Endothelial cell (in vitro differentiated cells): ENCODE measurements at regions not wholly inside any gene's neighbourhood (a gene's known extent, or its start where the extent isn't known, plus 50 kb on each side); places are given as distances from the start of the nearest gene placed in this dataset.

Source experiments
- DNase-seq: peaks from one replicate; pipeline ENCODE4 v3.0.0; 2021; ENCODE audit warnings: low spot score
- H3K27ac Mint-ChIP-seq: one replicate; pipeline ENCODE4 v1.8.0; 2021; ENCODE audit warnings: mixed read lengths, inconsistent platforms; ENCODE audit not compliant: unreplicated experiment
- H3K27me3 Mint-ChIP-seq: one replicate; pipeline ENCODE4 v1.8.0; 2021; ENCODE audit warnings: mild to moderate bottlenecking, moderate library complexity, mixed read lengths, inconsistent platforms; ENCODE audit not compliant: unreplicated experiment
- H3K36me3 Mint-ChIP-seq: one replicate; pipeline ENCODE4 v1.8.0; 2021; ENCODE audit warnings: mild to moderate bottlenecking, low read depth, mixed read lengths, inconsistent platforms; ENCODE audit not compliant: unreplicated experiment
- H3K4me1 Mint-ChIP-seq: one replicate; pipeline ENCODE4 v1.8.0; 2021; ENCODE audit warnings: mild to moderate bottlenecking, mixed read lengths, inconsistent platforms; ENCODE audit not compliant: unreplicated experiment
- H3K4me3 Mint-ChIP-seq: one replicate; pipeline ENCODE4 v1.8.0; 2021; ENCODE audit warnings: mild to moderate bottlenecking, mixed read lengths, inconsistent platforms; ENCODE audit not compliant: unreplicated experiment
- H3K9me3 Mint-ChIP-seq: one replicate; pipeline ENCODE4 v1.8.0; 2021; ENCODE audit warnings: mixed read lengths, inconsistent platforms; ENCODE audit not compliant: unreplicated experiment
- TF ChIP-seq, protein P1 (sequence below): fragments of 200-600 bp; sonication (generic); IDR thresholded peaks from one replicate; pipeline ENCODE4 v1.5.0; 2021; ENCODE audit warnings: antibody characterized with exemption; ENCODE audit not compliant: unreplicated experiment

DNA sequence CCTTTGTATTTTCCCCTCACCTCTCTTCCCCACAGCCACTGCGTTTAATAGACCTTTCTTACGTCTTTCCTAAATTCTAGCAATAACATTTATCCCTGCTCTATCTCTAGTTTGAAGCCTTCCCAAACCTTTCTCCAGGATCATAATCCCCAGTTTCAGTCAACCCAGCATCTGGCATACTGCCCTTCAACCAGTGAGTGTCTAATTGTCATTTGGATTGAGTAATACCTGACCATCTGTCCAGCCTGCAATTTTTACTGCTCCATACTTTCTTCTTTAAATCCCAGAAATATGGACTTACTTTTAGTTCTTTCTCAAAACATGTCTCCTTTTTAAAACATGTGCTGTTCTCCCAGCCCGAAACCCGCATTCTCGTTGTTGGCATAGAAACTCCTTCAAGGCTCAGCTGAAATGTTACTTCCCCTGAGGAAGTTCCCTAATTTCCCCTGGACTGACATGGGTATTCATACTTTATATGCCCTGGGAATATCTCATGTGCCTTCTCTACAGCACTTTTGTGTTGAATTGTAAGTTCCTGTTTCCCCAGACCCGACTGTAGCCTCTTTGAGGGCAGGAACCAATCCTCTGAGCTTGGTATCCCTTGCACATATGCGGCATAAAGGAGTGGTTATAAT is 65.1 kb upstream of the ETV6 start:
- Mint-ChIP-seq H3K27me3 (peaks cover 1% of the 10 kb centered on the region), H3K36me3 (no peaks in the 10 kb centered on the region), H3K4me3 (no peak overlapping the region), H3K9me3 (no peaks in the 10 kb centered on the region), H3K4me1 (peaks cover 26% of the 10 kb centered on the region), H3K27ac (no peak overlapping the region)
- DNase-seq: no peak
- TF ChIP-seq, protein P1, sequence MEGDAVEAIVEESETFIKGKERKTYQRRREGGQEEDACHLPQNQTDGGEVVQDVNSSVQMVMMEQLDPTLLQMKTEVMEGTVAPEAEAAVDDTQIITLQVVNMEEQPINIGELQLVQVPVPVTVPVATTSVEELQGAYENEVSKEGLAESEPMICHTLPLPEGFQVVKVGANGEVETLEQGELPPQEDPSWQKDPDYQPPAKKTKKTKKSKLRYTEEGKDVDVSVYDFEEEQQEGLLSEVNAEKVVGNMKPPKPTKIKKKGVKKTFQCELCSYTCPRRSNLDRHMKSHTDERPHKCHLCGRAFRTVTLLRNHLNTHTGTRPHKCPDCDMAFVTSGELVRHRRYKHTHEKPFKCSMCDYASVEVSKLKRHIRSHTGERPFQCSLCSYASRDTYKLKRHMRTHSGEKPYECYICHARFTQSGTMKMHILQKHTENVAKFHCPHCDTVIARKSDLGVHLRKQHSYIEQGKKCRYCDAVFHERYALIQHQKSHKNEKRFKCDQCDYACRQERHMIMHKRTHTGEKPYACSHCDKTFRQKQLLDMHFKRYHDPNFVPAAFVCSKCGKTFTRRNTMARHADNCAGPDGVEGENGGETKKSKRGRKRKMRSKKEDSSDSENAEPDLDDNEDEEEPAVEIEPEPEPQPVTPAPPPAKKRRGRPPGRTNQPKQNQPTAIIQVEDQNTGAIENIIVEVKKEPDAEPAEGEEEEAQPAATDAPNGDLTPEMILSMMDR: no peak

DNA sequence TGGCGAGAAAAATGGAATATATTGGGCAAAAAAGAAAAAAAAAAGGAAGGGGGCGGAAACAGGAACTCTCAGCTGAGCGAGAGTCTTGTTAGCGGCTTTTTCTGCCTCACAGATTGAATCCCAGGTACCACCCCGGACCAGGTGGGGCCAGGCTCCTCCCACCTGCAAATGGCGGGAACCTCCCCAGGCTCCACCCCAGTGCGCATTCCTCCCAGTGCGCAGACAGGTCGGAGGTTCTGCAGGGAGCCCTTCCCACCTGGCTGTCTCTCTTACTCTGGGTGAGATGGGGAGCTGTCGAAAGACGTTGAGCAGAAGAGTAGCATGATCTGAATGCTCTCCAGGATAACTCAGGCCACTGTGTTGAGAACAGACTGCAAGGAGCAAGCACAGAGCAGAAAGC is 57.0 kb upstream of the ETV6 start:
- H3K27ac Mint-ChIP-seq: no peak overlapping the region
- TF ChIP-seq, protein P1: no peak

DNA sequence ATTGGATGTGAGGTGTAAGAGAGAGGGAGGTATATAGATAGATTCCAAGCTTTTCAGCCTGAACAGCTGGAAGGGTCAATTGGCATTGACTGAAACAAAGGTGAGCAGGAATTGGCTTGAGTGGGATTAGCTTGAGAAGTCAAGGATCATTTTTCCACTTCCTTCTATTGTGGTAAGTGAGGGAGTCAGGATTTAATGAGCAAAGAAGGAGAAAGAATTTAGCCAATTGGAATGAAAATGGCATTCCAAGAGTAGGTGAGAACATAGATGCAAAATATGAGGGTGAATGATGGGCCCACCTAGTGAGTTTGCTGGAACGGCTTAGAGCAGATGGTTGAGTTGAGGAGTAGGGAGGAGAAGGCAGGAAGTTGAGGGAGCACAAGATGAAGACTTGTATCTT is 56.5 kb upstream of the ETV6 start:
- TF ChIP-seq, protein P1: no peak
- no peak for DNase-seq
- H3K27ac Mint-ChIP-seq: no peak overlapping the region
- H3K36me3 Mint-ChIP-seq: peaks cover 5% of the 10 kb centered on the region
- H3K4me1 Mint-ChIP-seq: peaks cover 45% of the 10 kb centered on the region
- H3K4me3 Mint-ChIP-seq: peak overlapping the region; percentile 26
- peaks cover 5% of the 10 kb centered on the region for H3K27me3 Mint-ChIP-seq
- no peaks in the 10 kb centered on the region for H3K9me3 Mint-ChIP-seq

More for the DNA sequence above, 57.0 kb upstream of the ETV6 start:
- peaks cover 5% of the 10 kb centered on the region for H3K36me3 Mint-ChIP-seq
- H3K4me3 Mint-ChIP-seq: no peak overlapping the region
- no peak for DNase-seq
- H3K9me3 Mint-ChIP-seq: no peaks in the 10 kb centered on the region
- H3K27me3 Mint-ChIP-seq: peaks cover 5% of the 10 kb centered on the region
- peaks cover 40% of the 10 kb centered on the region for H3K4me1 Mint-ChIP-seq

DNA sequence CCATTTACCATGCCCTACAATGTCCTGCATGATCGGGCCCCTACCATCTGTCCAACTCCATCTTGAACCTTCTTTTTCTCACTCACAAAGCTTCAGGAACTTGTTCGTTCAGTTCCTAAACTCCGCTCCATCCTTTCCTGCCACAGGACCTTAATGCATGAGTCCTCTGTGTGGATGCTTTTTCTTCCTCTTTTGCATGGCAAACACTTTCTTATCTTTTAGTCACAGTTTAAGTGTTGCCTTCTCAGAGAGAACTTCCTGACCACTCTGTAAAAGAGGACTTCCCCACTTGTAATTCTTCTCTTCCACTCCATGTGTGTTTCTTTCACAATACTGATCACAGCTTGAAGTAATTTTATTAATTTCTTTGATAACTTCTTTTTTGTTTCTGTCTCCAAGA is 54.4 kb upstream of the ETV6 start:
- no peak overlapping the region for H3K4me3 Mint-ChIP-seq
- H3K4me1 Mint-ChIP-seq: peaks cover 58% of the 10 kb centered on the region

DNA sequence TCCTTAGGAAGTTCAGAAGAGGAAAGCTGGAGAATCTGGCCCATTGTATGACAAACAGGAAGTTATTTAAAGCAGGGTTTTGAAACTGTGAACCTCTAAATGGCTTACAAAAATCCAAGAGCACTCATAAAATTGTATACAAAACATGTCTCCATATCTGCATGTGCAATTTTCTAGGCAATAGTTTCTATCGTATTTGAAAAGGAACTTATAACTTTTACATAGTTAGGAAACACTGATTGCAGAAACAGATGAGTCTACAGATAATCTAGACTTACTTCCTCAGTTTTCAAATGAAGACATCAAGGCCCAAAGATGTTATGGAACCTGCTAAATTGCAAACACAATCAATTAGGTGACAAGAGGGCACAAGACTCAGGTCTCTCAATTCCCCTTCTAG is 53.3 kb upstream of the ETV6 start:
- TF ChIP-seq, protein P1: no peak
- Mint-ChIP-seq H3K4me3 (no peak overlapping the region), H3K27ac (peak overlapping the region; percentile 33), H3K4me1 (peaks cover 63% of the 10 kb centered on the region), H3K9me3 (no peaks in the 10 kb centered on the region), H3K36me3 (peaks cover 5% of the 10 kb centered on the region), H3K27me3 (peaks cover 5% of the 10 kb centered on the region)
- no peak for DNase-seq

More for the DNA sequence above, 54.4 kb upstream of the ETV6 start:
- Mint-ChIP-seq H3K27ac (peak overlapping the region; percentile 58), H3K36me3 (peaks cover 5% of the 10 kb centered on the region), H3K27me3 (peaks cover 5% of the 10 kb centered on the region), H3K9me3 (no peaks in the 10 kb centered on the region)
- no peak for DNase-seq
- TF ChIP-seq, protein P1: no peak
